ENCODE measurements at regions not wholly inside any gene's neighbourhood (a gene's known extent, or its start where the extent isn't known, plus 50 kb on each side); places are given as distances from the start of the nearest gene placed in this dataset.

DNA sequence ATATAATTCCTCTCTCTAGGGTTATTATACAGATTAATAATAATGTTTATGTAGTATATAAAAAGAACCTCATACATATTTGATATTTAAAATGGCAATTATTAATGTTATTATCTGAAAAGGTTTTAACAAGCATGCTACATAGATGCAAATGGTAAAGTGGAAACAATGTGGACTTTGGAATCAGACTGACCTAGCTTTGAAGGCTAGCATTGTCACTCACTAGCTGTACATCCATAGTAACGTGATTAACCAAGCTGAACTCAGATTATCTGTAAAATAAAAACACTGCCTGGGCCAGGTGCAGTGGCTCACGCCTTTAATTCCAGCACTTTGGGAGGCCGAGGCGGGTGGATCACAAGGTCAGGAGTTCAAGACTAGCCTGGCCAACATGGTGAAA, 233.7 kb upstream of the SPRY1 start:
- Histone ChIP-seq H3K9me3 (ENCODE audit: control insufficient read depth, low read depth, low read length) (no peaks in the 10 kb centered on the region), H3K27me3 (ENCODE audit: control insufficient read depth, extremely low read depth, insufficient read depth, low read length) (no peaks in the 10 kb centered on the region), H3K79me2 (ENCODE audit: control insufficient read depth, insufficient read depth, low read length) (no peaks in the 10 kb centered on the region), H3K4me3 (ENCODE audit: control insufficient read depth in 2 of 3, extremely low read depth in 1 of 3, insufficient read depth in 2 of 3, low read depth in 1 of 3, low read length in 3 of 3) (no peak overlapping the region), H3K4me2 (ENCODE audit: control insufficient read depth, extremely low read depth, insufficient read depth, low read depth, low read length) (no peak overlapping the region), H3K36me3 (ENCODE audit: control insufficient read depth in 2 of 2, extremely low read depth in 1 of 2, insufficient read depth in 2 of 2, low read length in 2 of 2) (no peaks in the 10 kb centered on the region), H3K27ac (ENCODE audit: control insufficient read depth, insufficient read depth, low read length) (no peak overlapping the region), H4K20me1 (ENCODE audit: control insufficient read depth, extremely low read depth, insufficient read depth, low read length) (no peaks in the 10 kb centered on the region), H3K9ac (ENCODE audit: control insufficient read depth, extremely low read depth, insufficient read depth, low read length) (no peak overlapping the region), H3K4me1 (ENCODE audit: control insufficient read depth, extremely low read depth, insufficient read depth, low read length) (peaks cover 38% of the 10 kb centered on the region), H2AFZ (ENCODE audit: control insufficient read depth, low read length) (no peak overlapping the region), H3K9me1 (ENCODE audit: control insufficient read depth, extremely low read depth, insufficient read depth, low read length) (no peaks in the 10 kb centered on the region)
- TF ChIP-seq EZH2 (IDR thresholded peaks at IDR 0.05; ENCODE audit: low read length), result no peak
- TF ChIP-seq, protein P1, sequence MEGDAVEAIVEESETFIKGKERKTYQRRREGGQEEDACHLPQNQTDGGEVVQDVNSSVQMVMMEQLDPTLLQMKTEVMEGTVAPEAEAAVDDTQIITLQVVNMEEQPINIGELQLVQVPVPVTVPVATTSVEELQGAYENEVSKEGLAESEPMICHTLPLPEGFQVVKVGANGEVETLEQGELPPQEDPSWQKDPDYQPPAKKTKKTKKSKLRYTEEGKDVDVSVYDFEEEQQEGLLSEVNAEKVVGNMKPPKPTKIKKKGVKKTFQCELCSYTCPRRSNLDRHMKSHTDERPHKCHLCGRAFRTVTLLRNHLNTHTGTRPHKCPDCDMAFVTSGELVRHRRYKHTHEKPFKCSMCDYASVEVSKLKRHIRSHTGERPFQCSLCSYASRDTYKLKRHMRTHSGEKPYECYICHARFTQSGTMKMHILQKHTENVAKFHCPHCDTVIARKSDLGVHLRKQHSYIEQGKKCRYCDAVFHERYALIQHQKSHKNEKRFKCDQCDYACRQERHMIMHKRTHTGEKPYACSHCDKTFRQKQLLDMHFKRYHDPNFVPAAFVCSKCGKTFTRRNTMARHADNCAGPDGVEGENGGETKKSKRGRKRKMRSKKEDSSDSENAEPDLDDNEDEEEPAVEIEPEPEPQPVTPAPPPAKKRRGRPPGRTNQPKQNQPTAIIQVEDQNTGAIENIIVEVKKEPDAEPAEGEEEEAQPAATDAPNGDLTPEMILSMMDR (optimal IDR thresholded peaks at IDR 0.05 in 1 of 3, IDR thresholded peaks at IDR 0.05 in 1 of 3, conservative IDR thresholded peaks at IDR 0.05 in 1 of 3; ENCODE audit: extremely low read depth in 1 of 3, insufficient read depth in 2 of 3, low read length in 3 of 3), result no peak
- DNase-seq (ENCODE audit: low read depth, low spot score), result no peak
- dilution Hi-C loops (cut with MboI; ENCODE audit: extremely low pct_ligation_motif_present, low sequenced_read_pairs), result no loop called here
- FAIRE-seq, result no peak

DNA sequence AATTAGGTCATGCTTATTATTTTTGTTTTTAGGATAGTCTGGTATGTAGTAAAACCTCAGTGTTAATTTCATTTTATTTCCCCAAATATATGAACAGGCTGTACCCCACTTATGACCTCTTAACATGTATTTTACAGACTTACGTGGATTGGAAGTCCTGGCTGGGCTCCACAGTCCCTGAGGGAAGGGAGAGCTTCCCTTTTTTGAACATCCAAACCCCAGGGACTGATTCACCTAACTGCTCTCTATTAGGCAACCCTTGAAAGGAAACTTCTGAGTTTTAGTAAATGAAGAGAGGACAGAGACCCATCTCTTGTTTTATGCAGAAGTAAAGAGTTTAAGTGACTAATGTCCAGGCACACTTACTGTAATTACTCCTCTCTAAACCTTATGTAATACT, 233.1 kb upstream of the SPRY1 start:
- H4K20me1 ChIP-seq (ENCODE audit: control insufficient read depth, extremely low read depth, insufficient read depth, low read length), result no peaks in the 10 kb centered on the region
- TF ChIP-seq, protein P1 (optimal IDR thresholded peaks at IDR 0.05 in 1 of 3, IDR thresholded peaks at IDR 0.05 in 1 of 3, conservative IDR thresholded peaks at IDR 0.05 in 1 of 3; ENCODE audit: extremely low read depth in 1 of 3, insufficient read depth in 2 of 3, low read length in 3 of 3), result no peak
- no peak for TF ChIP-seq EZH2 (IDR thresholded peaks at IDR 0.05; ENCODE audit: low read length)

More for the DNA sequence above, 233.1 kb upstream of the SPRY1 start:
- no peaks in the 10 kb centered on the region for H3K9me3 ChIP-seq (ENCODE audit: control insufficient read depth, low read depth, low read length)
- H3K27ac ChIP-seq (ENCODE audit: control insufficient read depth, insufficient read depth, low read length), result no peak overlapping the region
- dilution Hi-C loops (cut with MboI; ENCODE audit: extremely low pct_ligation_motif_present, low sequenced_read_pairs), result no loop called here
- H3K9me1 ChIP-seq (ENCODE audit: control insufficient read depth, extremely low read depth, insufficient read depth, low read length), result no peaks in the 10 kb centered on the region
- no peak overlapping the region for H3K9ac ChIP-seq (ENCODE audit: control insufficient read depth, extremely low read depth, insufficient read depth, low read length)
- no peak overlapping the region for H2AFZ ChIP-seq (ENCODE audit: control insufficient read depth, low read length)
- H3K27me3 ChIP-seq (ENCODE audit: control insufficient read depth, extremely low read depth, insufficient read depth, low read length), result no peaks in the 10 kb centered on the region
- DNase-seq (ENCODE audit: low read depth, low spot score), result no peak
- FAIRE-seq, result peak; percentile 77
- H3K36me3 ChIP-seq (ENCODE audit: control insufficient read depth in 2 of 2, extremely low read depth in 1 of 2, insufficient read depth in 2 of 2, low read length in 2 of 2), result no peaks in the 10 kb centered on the region
- no peak overlapping the region for H3K4me2 ChIP-seq (ENCODE audit: control insufficient read depth, extremely low read depth, insufficient read depth, low read depth, low read length)
- H3K4me3 ChIP-seq (ENCODE audit: control insufficient read depth in 2 of 3, extremely low read depth in 1 of 3, insufficient read depth in 2 of 3, low read depth in 1 of 3, low read length in 3 of 3), result no peak overlapping the region
- H3K79me2 ChIP-seq (ENCODE audit: control insufficient read depth, insufficient read depth, low read length), result no peaks in the 10 kb centered on the region
- peaks cover 32% of the 10 kb centered on the region for H3K4me1 ChIP-seq (ENCODE audit: control insufficient read depth, extremely low read depth, insufficient read depth, low read length)

Measured in keratinocyte (primary cell).